Mesenchymal stem cell (in vitro differentiated cells and primary cell): ENCODE measurements at regions not wholly inside any gene's neighbourhood (a gene's known extent, or its start where the extent isn't known, plus 50 kb on each side); places are given as distances from the start of the nearest gene placed in this dataset.

ENCODE experiments used
- DNase-seq: peaks from one replicate; pipeline ENCODE4 v3.0.0-alpha.2; 2013
- H2AFZ ChIP-seq: one replicate; pipeline ENCODE4 v1.6.1; 2013; ENCODE audit warnings: low read depth, mild to moderate bottlenecking, control low read depth, inconsistent platforms, low read length, moderate library complexity
- H2AK5ac ChIP-seq: 2 replicates; pipeline ENCODE4 v1.6.1; 2013; ENCODE audit warnings: low read length, moderate library complexity, mild to moderate bottlenecking, inconsistent platforms; ENCODE audit not compliant: severe bottlenecking
- H2BK120ac ChIP-seq: one replicate; pipeline ENCODE4 v1.6.1; 2013; ENCODE audit warnings: low read depth, mild to moderate bottlenecking, inconsistent platforms, low read length, moderate library complexity
- H2BK12ac ChIP-seq, 2 experiments: one replicate each; pipeline ENCODE4 v1.6.1; 2013; ENCODE audit warnings: inconsistent platforms in 2 of 2, low read length in 2 of 2, mild to moderate bottlenecking in 2 of 2, moderate library complexity in 2 of 2, control low read depth in 1 of 2
- H2BK15ac ChIP-seq: one replicate; pipeline ENCODE4 v1.6.1; 2013; ENCODE audit warnings: mild to moderate bottlenecking, low read depth, inconsistent platforms; ENCODE audit not compliant: poor library complexity, severe bottlenecking
- H2BK5ac ChIP-seq: 2 replicates; pipeline ENCODE4 v1.6.1; 2013; ENCODE audit warnings: low read depth, mild to moderate bottlenecking, low read length, control low read depth, inconsistent platforms; ENCODE audit not compliant: poor library complexity, severe bottlenecking
- H3K14ac ChIP-seq, 2 experiments: one replicate each; pipeline ENCODE4 v1.6.1; 2013; ENCODE audit warnings: inconsistent platforms in 2 of 2, low read length in 2 of 2, control low read depth in 1 of 2, mild to moderate bottlenecking in 1 of 2, moderate library complexity in 1 of 2
- H3K18ac ChIP-seq, 2 experiments: one replicate each; pipeline ENCODE4 v1.6.1; 2013; ENCODE audit warnings: inconsistent platforms in 2 of 2, low read length in 2 of 2, control low read depth in 1 of 2, low read depth in 1 of 2, mild to moderate bottlenecking in 1 of 2
- H3K23ac ChIP-seq, 2 experiments: one replicate each; pipeline ENCODE4 v1.6.1; 2013; ENCODE audit warnings: inconsistent platforms in 2 of 2, low read length in 2 of 2, mild to moderate bottlenecking in 2 of 2, moderate library complexity in 2 of 2, control low read depth in 1 of 2
- H3K27ac ChIP-seq: 2 replicates; pipeline ENCODE4 v1.5.1; 2013; ENCODE audit warnings: mild to moderate bottlenecking, moderate library complexity, low read length, control low read depth, inconsistent platforms; ENCODE audit not compliant: poor library complexity, severe bottlenecking
- H3K27me3 ChIP-seq, 2 experiments: 2 replicates each; pipeline versions ENCODE4 v1.6.1 to v1.7.0; 2013; ENCODE audit warnings: low read length in 2 of 2, mild to moderate bottlenecking in 2 of 2, moderate library complexity in 2 of 2, control low read depth in 1 of 2, inconsistent platforms in 1 of 2; ENCODE audit not compliant: control insufficient read depth in 1 of 2, insufficient read depth in 1 of 2
- H3K36me3 ChIP-seq, 2 experiments: 2 replicates each; pipeline versions ENCODE4 v1.6.1 to v1.7.0; 2013; ENCODE audit warnings: low read length in 2 of 2, control low read depth in 1 of 2, inconsistent platforms in 1 of 2, low read depth in 1 of 2, mild to moderate bottlenecking in 1 of 2; ENCODE audit not compliant: insufficient read depth in 2 of 2, control insufficient read depth in 1 of 2
- H3K4ac ChIP-seq, 2 experiments: one replicate each; pipeline ENCODE4 v1.6.1; 2013; ENCODE audit warnings: inconsistent platforms in 2 of 2, low read length in 2 of 2, mild to moderate bottlenecking in 2 of 2, moderate library complexity in 2 of 2, control low read depth in 1 of 2, low read depth in 1 of 2
- H3K4me1 ChIP-seq: 2 replicates; pipeline ENCODE4 v1.6.1; 2013; ENCODE audit warnings: low read depth, low read length, control low read depth; ENCODE audit not compliant: control insufficient read depth, insufficient read depth
- H3K4me2 ChIP-seq: 2 replicates; pipeline ENCODE4 v1.6.1; 2013; ENCODE audit warnings: low read length, mild to moderate bottlenecking, inconsistent platforms; ENCODE audit not compliant: poor library complexity, severe bottlenecking
- H3K4me3 ChIP-seq, 2 experiments: 2 replicates each; pipeline versions ENCODE4 v1.5.1 to v1.7.0; 2013; ENCODE audit warnings: low read length in 2 of 2, mild to moderate bottlenecking in 2 of 2, control low read depth in 1 of 2, low read depth in 1 of 2; ENCODE audit not compliant: insufficient read depth in 1 of 2
- H3K79me1 ChIP-seq: replicated peaks from 2 replicates; pipeline ENCODE4 v1.6.1; 2013; ENCODE audit warnings: mild to moderate bottlenecking, control low read depth, low read length, inconsistent platforms; ENCODE audit not compliant: poor library complexity, severe bottlenecking
- H3K9ac ChIP-seq: 2 replicates; pipeline ENCODE4 v1.7.0; 2013; ENCODE audit warnings: mild to moderate bottlenecking, low read length, moderate library complexity
- H3K9me3 ChIP-seq: 2 replicates; pipeline ENCODE4 v1.7.0; 2013; ENCODE audit warnings: mild to moderate bottlenecking, low read length; ENCODE audit not compliant: control insufficient read depth
- H4K8ac ChIP-seq: one replicate; pipeline ENCODE4 v1.6.1; 2013; ENCODE audit warnings: inconsistent platforms, mild to moderate bottlenecking, low read length, moderate library complexity
- H4K91ac ChIP-seq: one replicate; pipeline ENCODE4 v1.6.1; 2013; ENCODE audit warnings: mild to moderate bottlenecking, low read length, inconsistent platforms
- WGBS: methylation state at CpG from one replicate; pipeline ENCODE4 v1.1.7; 2013; ENCODE audit warnings: mixed read lengths; 5-methylcytosine and 5-hydroxymethylcytosine counted together

- Histone ChIP-seq H3K9me3 (no peaks in the 10 kb centered on the region), H3K4me3 (no peak overlapping the region), H2AK5ac (no peak overlapping the region), H3K23ac (no peak overlapping the region), H3K27me3 (no peaks in the 10 kb centered on the region), H3K4me1 (no peaks in the 10 kb centered on the region), H3K79me1 (no peaks in the 10 kb centered on the region), H2BK5ac (no peak overlapping the region), H3K4me2 (no peak overlapping the region), H3K14ac (no peak overlapping the region), H2BK15ac (no peak overlapping the region), H2AFZ (no peak overlapping the region), H4K8ac (no peak overlapping the region), H3K36me3 (no peaks in the 10 kb centered on the region), H3K27ac (no peak overlapping the region), H3K9ac (no peak overlapping the region), H2BK120ac (no peak overlapping the region), H2BK12ac (no peak overlapping the region), H4K91ac (no peak overlapping the region), H3K18ac (no peak overlapping the region), H3K4ac (no peak overlapping the region)
- DNase-seq: no peak
- WGBS: 56% methylated on average over 5 of the region's 5 CpGs
Measured at GRCh38 chr2:23029951-23030350, 355.0 kb upstream of the KLHL29 start.

DNA sequence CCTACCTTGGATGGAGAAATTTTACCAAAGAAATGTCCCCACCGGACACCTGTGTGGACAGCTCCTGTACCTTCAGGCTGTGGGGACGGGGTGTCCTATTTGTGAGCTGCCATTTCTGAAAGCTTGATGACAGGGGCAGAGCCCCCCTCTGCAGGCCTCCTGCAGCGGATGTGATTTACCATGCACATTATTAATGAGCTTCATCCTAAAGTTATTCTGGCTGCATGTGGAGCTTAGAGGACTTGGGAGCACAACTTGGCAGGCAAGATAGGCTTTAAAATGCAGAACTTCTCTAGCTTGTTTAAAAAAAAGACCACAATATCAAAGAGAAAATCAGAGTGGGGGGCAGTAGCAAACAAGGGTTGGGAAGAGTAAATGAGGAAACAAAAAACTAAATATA lies 350.0 kb upstream of the KLHL29 start:
- no peak overlapping the region for H3K27ac ChIP-seq
- no peak overlapping the region for H2BK5ac ChIP-seq
- no peak overlapping the region for H3K4ac ChIP-seq
- DNase-seq: no peak
- H3K4me1 ChIP-seq: no peaks in the 10 kb centered on the region
- no peak overlapping the region for H2BK15ac ChIP-seq
- no peak overlapping the region for H4K8ac ChIP-seq
- H3K79me1 ChIP-seq: no peaks in the 10 kb centered on the region
- H2AK5ac ChIP-seq: no peak overlapping the region
- H3K36me3 ChIP-seq: no peaks in the 10 kb centered on the region
- H2BK12ac ChIP-seq: no peak overlapping the region
- H3K18ac ChIP-seq: no peak overlapping the region
- H3K4me2 ChIP-seq: no peak overlapping the region
- no peak overlapping the region for H3K23ac ChIP-seq
- H4K91ac ChIP-seq: no peak overlapping the region
- H3K14ac ChIP-seq: no peak overlapping the region
- no peaks in the 10 kb centered on the region for H3K9me3 ChIP-seq
- H3K9ac ChIP-seq: no peak overlapping the region
- WGBS: 88% methylated on average over 2 of the region's 3 CpGs
- H3K4me3 ChIP-seq: no peak overlapping the region
- H2AFZ ChIP-seq: no peak overlapping the region
- H2BK120ac ChIP-seq: no peak overlapping the region
- no peaks in the 10 kb centered on the region for H3K27me3 ChIP-seq

GRCh38 chr2:23036629-23037028 lies 348.4 kb upstream of the KLHL29 start:
- Histone ChIP-seq H3K23ac (no peak overlapping the region), H3K4me3 (no peak overlapping the region), H3K9ac (no peak overlapping the region), H3K14ac (no peak overlapping the region), H3K4me2 (no peak overlapping the region), H2AFZ (no peak overlapping the region), H3K18ac (no peak overlapping the region), H2AK5ac (no peak overlapping the region), H2BK120ac (no peak overlapping the region), H3K79me1 (no peaks in the 10 kb centered on the region), H2BK12ac (no peak overlapping the region), H4K8ac (no peak overlapping the region), H2BK5ac (no peak overlapping the region), H3K27ac (no peak overlapping the region), H3K27me3 (no peaks in the 10 kb centered on the region), H3K4ac (no peak overlapping the region), H4K91ac (no peak overlapping the region), H3K4me1 (no peaks in the 10 kb centered on the region), H3K36me3 (no peaks in the 10 kb centered on the region), H3K9me3 (no peaks in the 10 kb centered on the region), H2BK15ac (no peak overlapping the region)
- 88% methylated on average over 2 of the region's 2 CpGs for WGBS
- DNase-seq: no peak

- no peak overlapping the region for H2BK5ac ChIP-seq
- H4K8ac ChIP-seq: no peak overlapping the region
- no peaks in the 10 kb centered on the region for H3K79me1 ChIP-seq
- H2BK12ac ChIP-seq: no peak overlapping the region
- H3K27ac ChIP-seq: no peak overlapping the region
- no peak overlapping the region for H3K4me3 ChIP-seq
- H3K23ac ChIP-seq: no peak overlapping the region
- no peak overlapping the region for H3K14ac ChIP-seq
- H3K18ac ChIP-seq: no peak overlapping the region
- no peak overlapping the region for H4K91ac ChIP-seq
- no peaks in the 10 kb centered on the region for H3K36me3 ChIP-seq
- WGBS: 79% methylated on average over 2 of the region's 2 CpGs
- H2BK120ac ChIP-seq: no peak overlapping the region
- no peaks in the 10 kb centered on the region for H3K4me1 ChIP-seq
- no peak overlapping the region for H2BK15ac ChIP-seq
- H3K4ac ChIP-seq: no peak overlapping the region
- no peak overlapping the region for H3K4me2 ChIP-seq
- no peak for DNase-seq
- no peaks in the 10 kb centered on the region for H3K27me3 ChIP-seq
- no peak overlapping the region for H2AK5ac ChIP-seq
- no peak overlapping the region for H2AFZ ChIP-seq
- no peak overlapping the region for H3K9ac ChIP-seq
- H3K9me3 ChIP-seq: no peaks in the 10 kb centered on the region
Measured at GRCh38 chr2:23037596-23037995, 347.4 kb upstream of the KLHL29 start.
